ENCODE measurements at regions not wholly inside any gene's neighbourhood (a gene's known extent, or its start where the extent isn't known, plus 50 kb on each side); places are given as distances from the start of the nearest gene placed in this dataset.
A peak's percentile ranks its signal among the peaks of the same experiment; 100 is the strongest.
"Not testable (repeated sequence)": the region's sequence is repeated elsewhere in the genome, so short reads cannot be mapped to it uniquely, and the experiment has no call there.

GRCh38 chr16:29259635-29260457, 146.7 kb downstream of the NPIPB11 start:
- DNase-seq (ENCODE audit: low read depth); H3K4me3 ChIP-seq (ENCODE audit: control insufficient read depth, low read depth, low read length): not testable (repeated sequence)

DNA sequence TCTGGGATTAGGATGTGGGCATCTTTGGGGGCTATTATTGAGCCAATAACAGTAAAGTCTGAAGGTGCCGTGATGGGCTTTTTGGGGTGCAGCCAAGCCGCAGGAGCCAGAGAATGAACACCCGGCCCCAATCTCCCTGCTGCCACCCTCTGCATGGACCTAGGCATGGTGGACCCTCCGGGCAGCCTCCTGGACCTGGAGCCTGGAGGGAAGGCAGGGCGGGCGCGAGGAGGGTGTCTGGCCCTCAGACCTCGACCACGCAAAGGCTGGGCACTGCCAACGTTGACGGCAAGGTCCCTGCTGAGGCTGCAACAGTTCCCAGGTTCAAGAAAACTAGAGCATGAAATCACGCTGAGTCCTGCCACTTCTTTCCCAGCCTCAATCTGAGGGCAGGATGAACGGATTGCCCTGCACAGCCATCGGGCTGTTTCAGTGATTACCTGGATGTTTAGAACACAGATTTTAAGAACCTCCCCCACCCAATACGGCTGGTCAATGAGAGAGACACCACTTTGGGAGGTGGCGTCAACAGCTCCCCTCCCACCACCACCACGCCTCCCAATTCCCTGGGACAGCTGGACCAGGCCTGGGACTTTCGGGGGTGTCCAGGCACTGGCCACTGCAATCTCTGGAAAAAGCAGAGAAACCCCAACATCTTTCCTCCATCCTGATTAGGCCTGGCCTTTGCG, 147.4 kb downstream of the NPIPB11 start:
- H3K4me3 ChIP-seq (ENCODE audit: control insufficient read depth, low read depth, low read length); DNase-seq (ENCODE audit: low read depth): not testable (repeated sequence)

- TF ChIP-seq, protein P1, sequence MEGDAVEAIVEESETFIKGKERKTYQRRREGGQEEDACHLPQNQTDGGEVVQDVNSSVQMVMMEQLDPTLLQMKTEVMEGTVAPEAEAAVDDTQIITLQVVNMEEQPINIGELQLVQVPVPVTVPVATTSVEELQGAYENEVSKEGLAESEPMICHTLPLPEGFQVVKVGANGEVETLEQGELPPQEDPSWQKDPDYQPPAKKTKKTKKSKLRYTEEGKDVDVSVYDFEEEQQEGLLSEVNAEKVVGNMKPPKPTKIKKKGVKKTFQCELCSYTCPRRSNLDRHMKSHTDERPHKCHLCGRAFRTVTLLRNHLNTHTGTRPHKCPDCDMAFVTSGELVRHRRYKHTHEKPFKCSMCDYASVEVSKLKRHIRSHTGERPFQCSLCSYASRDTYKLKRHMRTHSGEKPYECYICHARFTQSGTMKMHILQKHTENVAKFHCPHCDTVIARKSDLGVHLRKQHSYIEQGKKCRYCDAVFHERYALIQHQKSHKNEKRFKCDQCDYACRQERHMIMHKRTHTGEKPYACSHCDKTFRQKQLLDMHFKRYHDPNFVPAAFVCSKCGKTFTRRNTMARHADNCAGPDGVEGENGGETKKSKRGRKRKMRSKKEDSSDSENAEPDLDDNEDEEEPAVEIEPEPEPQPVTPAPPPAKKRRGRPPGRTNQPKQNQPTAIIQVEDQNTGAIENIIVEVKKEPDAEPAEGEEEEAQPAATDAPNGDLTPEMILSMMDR (conservative IDR thresholded peaks at IDR 0.05; ENCODE audit: control insufficient read depth, insufficient read depth, low read depth, low read length) = peak; percentile 42
- DNase-seq (ENCODE audit: low read depth) = peak; percentile 36
- H3K4me3 ChIP-seq (ENCODE audit: control insufficient read depth, low read depth, low read length) = not testable (repeated sequence)
Observed at GRCh38 chr16:29257419-29258336, 148.8 kb downstream of the NPIPB11 start.

- DNase-seq (ENCODE audit: low read depth) = no peak
Observed at GRCh38 chr16:29256501-29256981, 150.0 kb downstream of the NPIPB11 start.

DNA sequence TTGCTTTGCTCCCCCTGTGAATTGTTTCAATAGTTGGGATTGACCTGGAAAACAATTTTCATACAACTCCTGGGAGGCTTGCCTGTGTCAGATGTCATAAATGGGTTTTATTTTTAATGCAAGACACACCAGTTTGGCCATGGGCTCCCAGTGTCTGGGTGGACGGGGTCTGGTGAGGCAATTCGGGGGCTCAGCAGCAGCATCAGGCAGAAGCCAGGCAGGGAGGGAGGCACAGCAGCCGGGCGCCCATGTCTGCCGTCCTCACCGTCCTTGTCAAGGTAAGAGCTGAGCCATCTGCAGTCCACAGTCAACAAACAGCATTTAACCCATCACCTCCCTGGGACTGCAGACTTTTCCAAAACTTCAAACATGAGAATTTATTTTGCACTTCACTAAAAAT, 150.6 kb downstream of the NPIPB11 start:
- not testable (repeated sequence) for DNase-seq (ENCODE audit: low read depth); H3K4me3 ChIP-seq (ENCODE audit: control insufficient read depth, low read depth, low read length)

More at GRCh38 chr16:29256501-29256981, 150.0 kb downstream of the NPIPB11 start:
- TF ChIP-seq, protein P1 (conservative IDR thresholded peaks at IDR 0.05; ENCODE audit: control insufficient read depth, insufficient read depth, low read depth, low read length) = no peak
- H3K4me3 ChIP-seq (ENCODE audit: control insufficient read depth, low read depth, low read length) = no peak overlapping the region

DNA sequence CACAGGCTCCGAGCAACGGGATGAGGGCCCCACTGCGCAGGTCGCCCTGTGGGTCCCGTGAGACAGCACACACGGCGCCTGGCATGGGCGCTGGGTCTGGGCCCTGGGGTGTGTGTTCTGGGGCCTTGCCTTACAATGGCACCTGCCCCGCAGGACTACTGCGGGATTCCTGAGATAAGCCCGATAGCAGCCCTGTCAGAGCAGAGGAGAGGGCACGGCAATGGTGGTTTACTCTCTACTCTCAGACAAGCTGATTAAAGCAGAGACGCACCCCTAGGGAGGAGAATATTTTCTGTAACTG, 151.1 kb downstream of the NPIPB11 start:
- not testable (repeated sequence) for DNase-seq (ENCODE audit: low read depth); H3K4me3 ChIP-seq (ENCODE audit: control insufficient read depth, low read depth, low read length)

- TF ChIP-seq, protein P1 (conservative IDR thresholded peaks at IDR 0.05; ENCODE audit: control insufficient read depth, insufficient read depth, low read depth, low read length) = no peak
- H3K4me3 ChIP-seq (ENCODE audit: control insufficient read depth, low read depth, low read length) = no peak overlapping the region
- no peak for DNase-seq (ENCODE audit: low read depth)
Observed at GRCh38 chr16:29254676-29255495, 151.6 kb downstream of the NPIPB11 start.

DNA sequence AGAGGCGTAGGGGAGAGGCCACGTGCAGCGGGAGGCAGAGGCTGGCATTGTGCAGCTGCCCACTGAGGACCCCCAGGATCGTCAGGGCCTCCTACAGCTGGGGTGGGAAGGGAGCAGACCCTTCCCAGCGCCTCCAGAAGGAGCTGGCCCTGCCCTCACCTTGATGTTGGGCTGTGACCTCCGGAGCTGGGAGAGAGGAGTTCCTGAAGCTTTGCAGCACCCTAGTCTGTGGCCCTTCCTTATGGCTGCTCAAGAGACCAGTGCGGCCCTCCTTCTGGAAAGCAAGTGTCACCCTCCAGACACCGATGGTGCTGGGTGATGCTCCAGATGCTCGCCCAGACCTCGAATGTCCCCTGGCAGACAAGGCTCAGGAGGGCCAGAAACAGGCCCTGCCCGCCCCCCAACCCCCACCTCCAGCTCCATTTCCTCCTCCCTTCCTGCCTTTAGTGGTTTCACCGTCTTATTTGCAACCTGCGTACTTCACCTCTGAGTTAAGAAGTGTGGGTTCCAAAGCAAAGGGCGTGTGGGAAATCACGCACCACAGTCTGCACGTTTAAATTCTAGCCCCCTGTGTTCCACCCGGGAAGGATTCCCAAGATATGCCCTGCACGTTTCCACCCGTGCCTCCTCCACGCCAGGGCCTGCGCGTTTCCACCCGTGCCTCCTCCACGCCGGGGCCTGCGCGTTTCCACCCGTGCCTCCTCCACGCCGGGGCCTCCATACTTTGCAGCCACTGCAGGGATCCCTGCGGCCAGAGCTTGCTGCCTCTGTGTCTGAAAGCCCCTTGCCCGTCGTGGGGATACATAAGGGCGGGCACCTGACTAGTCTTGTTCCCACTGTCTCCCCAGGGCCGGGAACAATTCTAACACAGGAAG, 152.6 kb downstream of the NPIPB11 start:
- H3K4me3 ChIP-seq (ENCODE audit: control insufficient read depth, low read depth, low read length); DNase-seq (ENCODE audit: low read depth): not testable (repeated sequence)

GRCh38 chr16:29253066-29253590, 153.4 kb downstream of the NPIPB11 start:
- H3K4me3 ChIP-seq (ENCODE audit: control insufficient read depth, low read depth, low read length); DNase-seq (ENCODE audit: low read depth): not testable (repeated sequence)

- DNase-seq (ENCODE audit: low read depth) = not testable (repeated sequence)
Observed at GRCh38 chr16:29252311-29252710, 154.2 kb downstream of the NPIPB11 start.

DNA sequence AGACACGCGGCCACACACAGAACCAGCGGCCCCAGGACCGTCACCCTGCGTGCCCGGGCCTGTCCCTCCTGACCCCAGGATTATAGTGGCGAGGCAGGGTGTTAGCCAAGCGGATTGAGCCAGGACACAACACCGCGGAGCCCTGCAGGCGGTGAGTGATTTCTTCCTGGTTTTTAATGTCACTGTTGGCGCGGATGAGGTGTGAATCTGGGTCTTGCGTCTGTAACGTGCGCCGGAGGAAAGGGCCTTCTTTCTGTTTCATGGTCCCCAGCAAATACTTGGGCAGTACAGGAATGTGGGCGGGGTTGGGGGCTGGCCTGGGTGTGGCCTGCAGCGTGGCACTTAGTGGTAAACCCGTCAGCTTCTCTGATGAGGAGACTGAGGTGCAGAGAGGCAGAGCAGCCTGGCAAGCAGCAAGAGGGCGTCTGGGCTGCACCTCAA, 154.9 kb downstream of the NPIPB11 start:
- DNase-seq (ENCODE audit: low read depth); H3K4me3 ChIP-seq (ENCODE audit: control insufficient read depth, low read depth, low read length): not testable (repeated sequence)

More at GRCh38 chr16:29252311-29252710, 154.2 kb downstream of the NPIPB11 start:
- not testable (repeated sequence) for H3K4me3 ChIP-seq (ENCODE audit: control insufficient read depth, low read depth, low read length)

DNA sequence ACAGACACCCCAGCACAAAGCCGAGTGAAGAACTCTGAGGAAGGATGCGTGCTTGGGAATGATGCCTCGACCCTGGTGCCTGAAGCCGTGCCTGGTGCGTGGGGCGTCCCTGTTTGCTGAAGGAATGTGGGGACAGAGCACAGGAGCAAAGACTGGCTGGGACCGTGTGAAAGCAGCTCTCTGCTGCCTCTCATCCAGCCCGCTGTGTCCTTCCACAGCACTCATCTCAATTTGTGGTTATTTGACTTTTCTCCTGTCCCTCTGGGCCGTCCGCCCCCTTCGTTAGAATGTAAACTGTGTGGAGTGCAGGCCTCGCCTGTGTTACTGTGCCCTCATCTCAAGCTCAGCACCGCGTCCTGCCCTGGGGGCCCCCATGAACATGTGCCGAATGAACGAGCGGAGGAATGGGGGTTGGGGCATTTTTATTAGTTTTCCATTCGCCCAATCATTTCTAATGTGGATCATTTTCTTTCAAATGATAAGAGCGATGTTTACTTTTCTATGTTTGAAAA, 155.5 kb downstream of the NPIPB11 start:
- H3K4me3 ChIP-seq (ENCODE audit: control insufficient read depth, low read depth, low read length); DNase-seq (ENCODE audit: low read depth): not testable (repeated sequence)

Data from fibroblast of mammary gland (primary cell).